ENCODE measurements at regions not wholly inside any gene's neighbourhood (a gene's known extent, or its start where the extent isn't known, plus 50 kb on each side); places are given as distances from the start of the nearest gene placed in this dataset.

- Histone ChIP-seq H3K4me3 (ENCODE audit: low read depth, low read length, poor library complexity, severe bottlenecking) (no peak overlapping the region), H3K79me2 (ENCODE audit: insufficient read depth, low read length) (no peaks in the 10 kb centered on the region), H3K27ac (ENCODE audit: low read depth, low read length, poor library complexity, severe bottlenecking) (no peak overlapping the region), H4K20me1 (ENCODE audit: insufficient read depth, low read length) (no peaks in the 10 kb centered on the region), H3K4me2 (ENCODE audit: low read length) (no peak overlapping the region), H3K36me3 (ENCODE audit: insufficient read depth, low read length) (no peaks in the 10 kb centered on the region), H3K9me3 (ENCODE audit: low read length) (no peaks in the 10 kb centered on the region), H3F3A (ENCODE audit: insufficient read depth, low read length) (no peaks in the 10 kb centered on the region), H3K27me3 (ENCODE audit: insufficient read depth, low read length) (no peaks in the 10 kb centered on the region), H3K9ac (ENCODE audit: low read length) (no peak overlapping the region), H3K4me1 (ENCODE audit: insufficient read depth, low read length, severe bottlenecking) (no peaks in the 10 kb centered on the region), H3K9me2 (ENCODE audit: low read depth, low read length) (no peaks in the 10 kb centered on the region), H2AFZ (ENCODE audit: low read length) (no peak overlapping the region)
- no peak for TF ChIP-seq CTCF (IDR thresholded peaks at IDR 0.05; ENCODE audit: low read length)
- TF ChIP-seq EZH2 (IDR thresholded peaks at IDR 0.05; ENCODE audit: borderline replicate concordance, low read length), result no peak
These were observed 51.2 kb upstream of the RNF24 start for GRCh38 chr20:4066551-4066950.

GRCh38 chr20:4065391-4065844 is 50.1 kb upstream of the RNF24 start:
- Histone ChIP-seq H3K9me3 (ENCODE audit: low read length) (no peaks in the 10 kb centered on the region), H3K27me3 (ENCODE audit: insufficient read depth, low read length) (no peaks in the 10 kb centered on the region), H3K9me2 (ENCODE audit: low read depth, low read length) (no peaks in the 10 kb centered on the region), H3K4me3 (ENCODE audit: low read depth, low read length, poor library complexity, severe bottlenecking) (no peak overlapping the region), H3K9ac (ENCODE audit: low read length) (no peak overlapping the region), H3F3A (ENCODE audit: insufficient read depth, low read length) (no peaks in the 10 kb centered on the region), H3K4me2 (ENCODE audit: low read length) (no peak overlapping the region), H3K79me2 (ENCODE audit: insufficient read depth, low read length) (no peaks in the 10 kb centered on the region), H3K36me3 (ENCODE audit: insufficient read depth, low read length) (no peaks in the 10 kb centered on the region), H3K4me1 (ENCODE audit: insufficient read depth, low read length, severe bottlenecking) (no peaks in the 10 kb centered on the region), H4K20me1 (ENCODE audit: insufficient read depth, low read length) (no peaks in the 10 kb centered on the region), H2AFZ (ENCODE audit: low read length) (no peak overlapping the region), H3K27ac (ENCODE audit: low read depth, low read length, poor library complexity, severe bottlenecking) (no peak overlapping the region)
- no peak for TF ChIP-seq CTCF (IDR thresholded peaks at IDR 0.05; ENCODE audit: low read length)
- TF ChIP-seq EZH2 (IDR thresholded peaks at IDR 0.05; ENCODE audit: borderline replicate concordance, low read length), result no peak
